ENCODE measurements at regions not wholly inside any gene's neighbourhood (a gene's known extent, or its start where the extent isn't known, plus 50 kb on each side); places are given as distances from the start of the nearest gene placed in this dataset.

- TF ChIP-seq CTCF (IDR thresholded peaks at IDR 0.05) = no peak
- H3K36me3 ChIP-seq = no peaks in the 10 kb centered on the region
- no peaks in the 10 kb centered on the region for H3K4me1 ChIP-seq
- H3K27ac ChIP-seq = no peak overlapping the region
- no peaks in the 10 kb centered on the region for H3K9me3 ChIP-seq
- no peak overlapping the region for H3K4me3 ChIP-seq
- no peak for DNase-seq (ENCODE audit: low spot score)
- no peaks in the 10 kb centered on the region for H3K27me3 ChIP-seq
These were observed 205.7 kb downstream of the DRD1 start for GRCh38 chr5:175238326-175238725.

GRCh38 chr5:175236176-175236575 is 207.8 kb downstream of the DRD1 start:
- Histone ChIP-seq H3K27ac (no peak overlapping the region), H3K36me3 (no peaks in the 10 kb centered on the region), H3K4me1 (no peaks in the 10 kb centered on the region), H3K9me3 (no peaks in the 10 kb centered on the region), H3K4me3 (no peak overlapping the region), H3K27me3 (no peaks in the 10 kb centered on the region)
- no peak for DNase-seq (ENCODE audit: low spot score)
- no peak for TF ChIP-seq CTCF (IDR thresholded peaks at IDR 0.05)

DNA sequence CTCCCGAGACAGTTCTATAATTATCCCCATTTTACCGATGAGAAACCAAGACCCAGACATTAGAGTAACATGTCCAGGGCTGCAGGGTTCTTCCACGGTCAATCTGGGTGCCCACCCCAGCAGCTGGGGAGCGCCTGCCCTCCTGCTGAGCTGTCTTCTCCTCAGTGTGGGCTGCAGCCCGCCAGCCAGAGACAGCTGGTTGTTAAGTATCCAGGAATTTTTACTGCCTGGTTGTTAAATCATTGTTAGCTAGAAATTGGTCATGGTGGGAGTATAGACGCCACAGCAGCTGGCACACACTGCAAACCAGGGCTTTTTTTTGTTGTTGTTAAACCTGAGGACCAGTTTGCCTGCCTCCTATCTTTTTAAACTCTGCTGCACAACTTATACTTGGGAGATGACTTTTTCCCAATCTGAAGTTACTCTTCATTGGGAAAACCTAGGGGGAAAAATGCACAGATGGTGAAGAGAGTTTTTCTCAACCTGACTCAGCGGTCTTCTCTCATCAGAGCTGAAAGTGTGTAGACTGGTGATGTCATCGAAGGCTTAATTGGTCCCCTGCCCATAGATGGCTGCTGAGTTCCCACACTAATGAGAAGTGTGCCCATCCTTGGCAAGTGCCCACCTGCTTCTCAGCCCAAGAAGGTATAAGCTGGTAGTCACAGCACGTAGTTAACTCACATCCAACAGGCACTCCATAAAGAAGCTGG is 208.6 kb downstream of the DRD1 start:
- no peak for TF ChIP-seq CTCF (IDR thresholded peaks at IDR 0.05)
- no peaks in the 10 kb centered on the region for H3K36me3 ChIP-seq
- no peaks in the 10 kb centered on the region for H3K9me3 ChIP-seq
- H3K4me3 ChIP-seq = no peak overlapping the region
- H3K27me3 ChIP-seq = no peaks in the 10 kb centered on the region
- H3K27ac ChIP-seq = no peak overlapping the region
- no peaks in the 10 kb centered on the region for H3K4me1 ChIP-seq
- DNase-seq (ENCODE audit: low spot score) = no peak

- no peak for DNase-seq (ENCODE audit: low spot score)
- no peaks in the 10 kb centered on the region for H3K9me3 ChIP-seq
These were observed 213.7 kb downstream of the DRD1 start for GRCh38 chr5:175230299-175230698.

DNA sequence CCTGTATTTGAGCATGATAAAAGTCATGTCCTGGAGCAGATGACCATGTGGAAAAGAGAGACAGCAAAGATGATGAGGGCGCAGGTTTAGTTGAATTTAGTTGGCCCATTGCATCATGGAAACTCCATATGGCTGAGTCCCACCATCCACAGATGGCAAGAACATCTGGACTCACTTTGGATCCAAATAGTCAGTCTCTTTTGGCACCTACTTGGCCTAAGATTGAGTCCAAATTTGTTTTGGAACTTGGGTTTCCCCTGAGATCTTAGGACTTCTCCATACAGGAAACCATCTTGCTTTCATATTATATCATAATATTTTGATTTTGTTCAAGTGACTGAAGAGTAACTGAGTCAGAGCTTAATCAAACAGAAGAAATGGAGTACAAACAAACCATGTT is 217.5 kb downstream of the DRD1 start:
- no peak for DNase-seq (ENCODE audit: low spot score)
- Histone ChIP-seq H3K27me3 (no peaks in the 10 kb centered on the region), H3K4me3 (no peak overlapping the region), H3K9me3 (no peaks in the 10 kb centered on the region), H3K27ac (no peak overlapping the region), H3K36me3 (no peaks in the 10 kb centered on the region), H3K4me1 (no peaks in the 10 kb centered on the region)
- TF ChIP-seq CTCF (IDR thresholded peaks at IDR 0.05) = no peak

More at GRCh38 chr5:175230299-175230698, 213.7 kb downstream of the DRD1 start:
- no peak overlapping the region for H3K27ac ChIP-seq
- H3K36me3 ChIP-seq = no peaks in the 10 kb centered on the region
- H3K27me3 ChIP-seq = no peaks in the 10 kb centered on the region
- no peaks in the 10 kb centered on the region for H3K4me1 ChIP-seq
- TF ChIP-seq CTCF (IDR thresholded peaks at IDR 0.05) = no peak
- no peak overlapping the region for H3K4me3 ChIP-seq

DNA sequence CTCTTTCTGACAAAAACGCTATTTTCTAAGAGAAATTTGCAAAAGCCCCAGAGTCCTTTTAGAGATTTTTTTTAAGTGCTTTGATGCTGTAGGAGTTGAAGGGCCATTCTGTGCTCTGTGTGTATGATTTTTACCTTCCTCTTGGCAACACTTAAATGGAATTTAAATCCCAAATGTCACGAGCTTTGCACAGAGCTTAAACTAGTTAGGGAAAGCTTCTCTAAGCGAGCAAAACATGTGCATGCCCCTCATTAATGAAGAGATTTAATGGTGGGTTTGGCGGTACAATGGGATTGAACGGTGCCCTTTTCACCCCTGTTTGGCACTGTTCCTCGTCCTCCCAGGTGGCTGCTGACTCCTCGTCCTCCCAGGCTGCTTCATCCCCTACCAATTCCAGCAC is 220.7 kb downstream of the DRD1 start:
- Histone ChIP-seq H3K27me3 (no peaks in the 10 kb centered on the region), H3K4me3 (no peak overlapping the region), H3K36me3 (no peaks in the 10 kb centered on the region), H3K4me1 (no peaks in the 10 kb centered on the region), H3K9me3 (no peaks in the 10 kb centered on the region), H3K27ac (no peak overlapping the region)
- DNase-seq (ENCODE audit: low spot score) = no peak
- no peak for TF ChIP-seq CTCF (IDR thresholded peaks at IDR 0.05)
